ENCODE measurements at regions not wholly inside any gene's neighbourhood (a gene's known extent, or its start where the extent isn't known, plus 50 kb on each side); places are given as distances from the start of the nearest gene placed in this dataset.

DNA sequence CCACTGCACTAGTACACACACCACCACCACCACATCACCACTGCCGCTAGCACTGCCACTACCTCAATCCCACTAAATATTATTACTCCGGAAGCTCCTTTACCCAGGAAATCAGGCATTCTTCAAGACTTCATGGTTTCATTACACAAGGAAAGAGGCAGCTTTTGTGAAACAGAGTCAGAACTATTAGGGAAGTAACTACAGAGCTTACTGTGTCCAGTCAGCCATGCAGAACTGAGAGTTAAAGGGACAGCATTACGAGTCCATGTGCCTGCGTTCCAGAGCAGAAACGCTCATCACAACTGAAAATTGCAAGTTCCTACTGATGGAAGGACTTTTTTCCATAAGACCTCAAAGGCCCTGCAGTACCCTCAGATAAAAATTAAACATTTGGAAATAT lies 103.2 kb upstream of the FRG1 start:
- Histone ChIP-seq H3K36me3 (replicated peaks; ENCODE audit: insufficient read depth, low read length) (no peaks in the 10 kb centered on the region), H3K9me2 (replicated peaks; ENCODE audit: insufficient read depth, low read length) (no peaks in the 10 kb centered on the region), H3K27me3 (replicated peaks; ENCODE audit: insufficient read depth, low read length) (no peaks in the 10 kb centered on the region), H3K4me2 (ENCODE audit: low read depth, low read length) (no peak overlapping the region), H3K4me1 (ENCODE audit: low read length) (no peaks in the 10 kb centered on the region), H3K4me3 (ENCODE audit: low read length) (no peak overlapping the region), H3K79me2 (ENCODE audit: low read length) (no peaks in the 10 kb centered on the region), H3K9me3 (replicated peaks; ENCODE audit: insufficient read depth, low read length) (no peaks in the 10 kb centered on the region), H4K20me1 (ENCODE audit: insufficient read depth, low read length) (no peaks in the 10 kb centered on the region), H3K27ac (ENCODE audit: low read length) (no peak overlapping the region), H2AFZ (ENCODE audit: low read length) (no peak overlapping the region), H3F3A (ENCODE audit: insufficient read depth, low read length) (no peaks in the 10 kb centered on the region), H3K9ac (ENCODE audit: low read length) (no peak overlapping the region)
- TF ChIP-seq, protein P1, sequence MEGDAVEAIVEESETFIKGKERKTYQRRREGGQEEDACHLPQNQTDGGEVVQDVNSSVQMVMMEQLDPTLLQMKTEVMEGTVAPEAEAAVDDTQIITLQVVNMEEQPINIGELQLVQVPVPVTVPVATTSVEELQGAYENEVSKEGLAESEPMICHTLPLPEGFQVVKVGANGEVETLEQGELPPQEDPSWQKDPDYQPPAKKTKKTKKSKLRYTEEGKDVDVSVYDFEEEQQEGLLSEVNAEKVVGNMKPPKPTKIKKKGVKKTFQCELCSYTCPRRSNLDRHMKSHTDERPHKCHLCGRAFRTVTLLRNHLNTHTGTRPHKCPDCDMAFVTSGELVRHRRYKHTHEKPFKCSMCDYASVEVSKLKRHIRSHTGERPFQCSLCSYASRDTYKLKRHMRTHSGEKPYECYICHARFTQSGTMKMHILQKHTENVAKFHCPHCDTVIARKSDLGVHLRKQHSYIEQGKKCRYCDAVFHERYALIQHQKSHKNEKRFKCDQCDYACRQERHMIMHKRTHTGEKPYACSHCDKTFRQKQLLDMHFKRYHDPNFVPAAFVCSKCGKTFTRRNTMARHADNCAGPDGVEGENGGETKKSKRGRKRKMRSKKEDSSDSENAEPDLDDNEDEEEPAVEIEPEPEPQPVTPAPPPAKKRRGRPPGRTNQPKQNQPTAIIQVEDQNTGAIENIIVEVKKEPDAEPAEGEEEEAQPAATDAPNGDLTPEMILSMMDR (IDR thresholded peaks at IDR 0.05; ENCODE audit: low read length) = no peak
- no peak for TF ChIP-seq EZH2phosphoT487 (IDR thresholded peaks at IDR 0.05; ENCODE audit: low read length)
- no peak for DNase-seq

DNA sequence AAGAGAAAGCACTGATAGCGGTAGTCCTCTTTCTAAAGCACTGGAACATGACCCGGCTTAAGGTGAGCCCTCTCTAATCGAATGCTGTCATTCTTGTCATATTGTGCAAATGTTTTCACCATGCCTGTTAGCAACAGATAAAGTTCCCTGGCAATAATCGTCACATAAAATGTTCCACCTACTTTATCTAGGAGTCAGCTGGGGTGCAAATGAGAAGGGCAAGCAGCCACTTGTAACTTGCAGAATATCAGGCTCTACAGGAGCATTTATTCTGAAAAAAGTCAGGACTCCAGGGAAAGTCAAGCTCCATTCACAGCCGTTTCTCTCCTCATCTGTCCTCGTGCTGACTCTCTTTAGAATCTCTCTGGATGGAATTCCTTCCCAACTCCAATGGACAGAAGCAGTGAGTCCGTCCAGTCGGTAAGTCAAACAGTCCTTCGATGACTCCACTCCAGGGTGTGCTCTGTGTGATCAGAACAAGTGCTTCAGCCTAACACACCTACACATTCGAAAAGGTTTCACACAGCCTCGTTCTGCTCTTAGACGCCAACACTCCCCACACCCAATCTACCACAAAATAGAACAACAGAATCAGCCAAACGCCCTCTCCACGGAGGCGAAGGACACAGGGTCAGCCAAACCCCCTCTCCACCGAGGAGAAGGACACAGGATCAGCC lies 101.7 kb upstream of the FRG1 start:
- no peaks in the 10 kb centered on the region for H3K4me1 ChIP-seq (ENCODE audit: low read length)
- no peak overlapping the region for H3K4me2 ChIP-seq (ENCODE audit: low read depth, low read length)
- TF ChIP-seq EZH2 (optimal IDR thresholded peaks at IDR 0.05; ENCODE audit: low read depth, low read length) = no peak
- no peak for TF ChIP-seq EZH2phosphoT487 (IDR thresholded peaks at IDR 0.05; ENCODE audit: low read length)
- H3K79me2 ChIP-seq (ENCODE audit: low read length) = no peaks in the 10 kb centered on the region
- no peak overlapping the region for H2AFZ ChIP-seq (ENCODE audit: low read length)
- no peak overlapping the region for H3K9ac ChIP-seq (ENCODE audit: low read length)
- no peaks in the 10 kb centered on the region for H3K9me3 ChIP-seq (replicated peaks; ENCODE audit: insufficient read depth, low read length)
- no peak overlapping the region for H3K4me3 ChIP-seq (ENCODE audit: low read length)
- H3K27ac ChIP-seq (ENCODE audit: low read length) = no peak overlapping the region
- H4K20me1 ChIP-seq (ENCODE audit: insufficient read depth, low read length) = no peaks in the 10 kb centered on the region
- no peaks in the 10 kb centered on the region for H3K27me3 ChIP-seq (replicated peaks; ENCODE audit: insufficient read depth, low read length)
- no peak for DNase-seq
- H3K9me2 ChIP-seq (replicated peaks; ENCODE audit: insufficient read depth, low read length) = no peaks in the 10 kb centered on the region
- no peaks in the 10 kb centered on the region for H3K36me3 ChIP-seq (replicated peaks; ENCODE audit: insufficient read depth, low read length)
- H3F3A ChIP-seq (ENCODE audit: insufficient read depth, low read length) = no peaks in the 10 kb centered on the region

DNA sequence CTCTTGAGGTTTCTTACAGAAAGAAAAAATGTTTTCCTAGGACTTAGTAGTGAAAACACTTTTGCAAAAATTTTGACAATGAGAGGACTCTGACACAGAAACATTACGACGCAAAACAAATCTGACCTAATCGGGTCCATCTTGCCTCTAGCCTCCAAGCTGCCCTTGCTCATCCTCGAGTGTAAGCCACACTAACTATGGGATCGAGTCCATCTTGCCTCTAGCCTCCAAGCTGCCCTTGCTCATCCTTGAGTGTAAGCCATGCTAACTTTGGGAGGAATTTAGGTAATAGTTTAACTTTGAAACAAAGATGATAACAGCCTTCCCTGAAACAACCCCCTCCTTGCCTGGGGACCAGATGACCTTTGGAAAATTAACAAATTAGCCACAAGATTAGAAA lies 100.3 kb upstream of the FRG1 start:
- no peaks in the 10 kb centered on the region for H3K27me3 ChIP-seq (replicated peaks; ENCODE audit: insufficient read depth, low read length)
- H4K20me1 ChIP-seq (ENCODE audit: insufficient read depth, low read length) = no peaks in the 10 kb centered on the region
- no peaks in the 10 kb centered on the region for H3K9me3 ChIP-seq (replicated peaks; ENCODE audit: insufficient read depth, low read length)
- DNase-seq = no peak
- H3K9me2 ChIP-seq (replicated peaks; ENCODE audit: insufficient read depth, low read length) = no peaks in the 10 kb centered on the region
- no peak overlapping the region for H2AFZ ChIP-seq (ENCODE audit: low read length)
- H3K4me2 ChIP-seq (ENCODE audit: low read depth, low read length) = no peak overlapping the region
- H3K27ac ChIP-seq (ENCODE audit: low read length) = no peak overlapping the region
- H3F3A ChIP-seq (ENCODE audit: insufficient read depth, low read length) = no peaks in the 10 kb centered on the region
- H3K36me3 ChIP-seq (replicated peaks; ENCODE audit: insufficient read depth, low read length) = no peaks in the 10 kb centered on the region
- TF ChIP-seq EZH2phosphoT487 (IDR thresholded peaks at IDR 0.05; ENCODE audit: low read length) = no peak
- TF ChIP-seq EZH2 (optimal IDR thresholded peaks at IDR 0.05; ENCODE audit: low read depth, low read length) = no peak
- TF ChIP-seq, protein P1 (IDR thresholded peaks at IDR 0.05; ENCODE audit: low read length) = no peak
- H3K4me3 ChIP-seq (ENCODE audit: low read length) = no peak overlapping the region
- no peak overlapping the region for H3K9ac ChIP-seq (ENCODE audit: low read length)
- H3K79me2 ChIP-seq (ENCODE audit: low read length) = no peaks in the 10 kb centered on the region
- H3K4me1 ChIP-seq (ENCODE audit: low read length) = no peaks in the 10 kb centered on the region

DNA sequence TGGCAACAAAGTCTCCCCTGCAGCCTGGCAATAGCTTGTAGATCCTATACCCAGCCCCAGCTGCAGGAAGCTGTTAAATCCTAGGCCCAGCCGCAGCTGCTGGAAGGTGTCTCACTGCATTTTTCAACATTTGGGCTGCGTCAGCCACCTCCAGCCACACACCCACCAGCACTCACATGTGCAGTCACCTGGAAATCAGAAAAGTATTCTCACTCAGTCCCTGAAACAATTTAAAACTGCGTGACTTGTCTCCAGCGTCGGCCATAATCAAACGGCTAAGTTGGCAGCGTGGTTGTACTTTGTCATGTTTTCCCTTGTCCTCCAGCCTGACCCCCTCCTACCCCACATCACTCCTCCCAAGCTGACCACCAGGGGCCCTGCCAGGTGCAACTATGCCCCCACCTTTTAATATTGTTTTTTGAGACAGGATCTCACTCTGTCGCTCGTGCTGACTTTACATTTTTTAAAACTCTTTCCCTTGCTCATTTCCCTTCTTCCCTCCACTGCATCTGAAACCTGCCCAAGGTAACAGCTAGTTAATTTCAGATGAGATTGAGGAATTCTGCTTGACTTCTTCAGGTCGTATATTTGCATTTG lies 97.2 kb upstream of the FRG1 start:
- Histone ChIP-seq H3K27ac (ENCODE audit: low read length) (no peak overlapping the region), H3K9me2 (replicated peaks; ENCODE audit: insufficient read depth, low read length) (no peaks in the 10 kb centered on the region), H4K20me1 (ENCODE audit: insufficient read depth, low read length) (no peaks in the 10 kb centered on the region), H2AFZ (ENCODE audit: low read length) (no peak overlapping the region), H3K27me3 (replicated peaks; ENCODE audit: insufficient read depth, low read length) (no peaks in the 10 kb centered on the region), H3K36me3 (replicated peaks; ENCODE audit: insufficient read depth, low read length) (no peaks in the 10 kb centered on the region), H3F3A (ENCODE audit: insufficient read depth, low read length) (no peaks in the 10 kb centered on the region), H3K79me2 (ENCODE audit: low read length) (no peaks in the 10 kb centered on the region), H3K4me3 (ENCODE audit: low read length) (no peak overlapping the region), H3K4me2 (ENCODE audit: low read depth, low read length) (no peak overlapping the region), H3K4me1 (ENCODE audit: low read length) (no peaks in the 10 kb centered on the region), H3K9me3 (replicated peaks; ENCODE audit: insufficient read depth, low read length) (no peaks in the 10 kb centered on the region), H3K9ac (ENCODE audit: low read length) (no peak overlapping the region)
- TF ChIP-seq EZH2phosphoT487 (IDR thresholded peaks at IDR 0.05; ENCODE audit: low read length) (no peak), EZH2 (optimal IDR thresholded peaks at IDR 0.05; ENCODE audit: low read depth, low read length) (no peak)
- TF ChIP-seq, protein P1 (IDR thresholded peaks at IDR 0.05; ENCODE audit: low read length) = no peak
- DNase-seq = no peak
